HG03378 (cell line): ENCODE measurements at regions not wholly inside any gene's neighbourhood (a gene's known extent, or its start where the extent isn't known, plus 50 kb on each side); places are given as distances from the start of the nearest gene placed in this dataset.

Experiments used
- ATAC-seq: cut with Tn5 transposase; IDR thresholded peaks from one replicate; pipeline ENCODE4 v1.9.1; 2021; ENCODE audit warnings: mild to moderate bottlenecking, moderate library complexity; ENCODE audit not compliant: unreplicated experiment

- ATAC-seq: no peak
These were observed 594.5 kb upstream of the MAP3K7 start for GRCh38 chr6:91181416-91181815.

DNA sequence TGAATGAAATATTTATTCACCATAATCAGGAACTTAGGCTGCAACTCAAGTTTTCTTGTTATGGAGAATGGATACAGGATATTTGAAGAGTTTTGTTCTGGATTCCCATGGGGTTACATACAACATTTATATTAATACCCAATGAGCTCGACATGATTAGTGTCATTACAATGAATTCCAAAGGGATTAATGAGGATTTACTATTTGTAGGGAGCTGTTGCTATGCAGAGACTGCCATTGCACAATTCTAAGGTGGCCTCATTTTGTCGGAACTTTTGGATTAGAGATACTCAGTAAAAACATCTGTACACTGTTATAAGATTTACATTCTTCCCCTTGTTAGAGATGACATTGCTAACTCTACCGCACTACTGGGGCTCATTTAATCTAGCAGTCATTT is 586.8 kb upstream of the MAP3K7 start:
- no peak for ATAC-seq

DNA sequence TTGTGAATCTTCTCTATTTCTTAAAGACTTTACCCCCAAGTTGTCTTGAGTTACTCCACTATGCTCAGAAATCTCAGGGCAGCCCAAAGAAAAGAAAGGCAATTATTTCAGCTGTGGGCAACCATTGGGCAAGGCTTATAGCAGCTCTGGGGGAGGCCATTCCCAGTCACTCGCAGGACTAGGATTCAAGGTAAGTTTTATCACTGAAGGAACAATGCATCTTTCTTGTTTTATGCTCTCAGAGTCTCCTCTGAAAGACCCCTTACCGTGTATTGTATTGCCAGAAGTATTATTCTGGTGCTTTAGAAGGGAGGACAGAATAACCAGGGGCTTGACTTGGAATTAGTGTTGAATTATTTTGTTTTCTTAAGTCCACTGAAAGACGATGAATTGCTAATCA is 586.3 kb upstream of the MAP3K7 start:
- ATAC-seq: no peak

DNA sequence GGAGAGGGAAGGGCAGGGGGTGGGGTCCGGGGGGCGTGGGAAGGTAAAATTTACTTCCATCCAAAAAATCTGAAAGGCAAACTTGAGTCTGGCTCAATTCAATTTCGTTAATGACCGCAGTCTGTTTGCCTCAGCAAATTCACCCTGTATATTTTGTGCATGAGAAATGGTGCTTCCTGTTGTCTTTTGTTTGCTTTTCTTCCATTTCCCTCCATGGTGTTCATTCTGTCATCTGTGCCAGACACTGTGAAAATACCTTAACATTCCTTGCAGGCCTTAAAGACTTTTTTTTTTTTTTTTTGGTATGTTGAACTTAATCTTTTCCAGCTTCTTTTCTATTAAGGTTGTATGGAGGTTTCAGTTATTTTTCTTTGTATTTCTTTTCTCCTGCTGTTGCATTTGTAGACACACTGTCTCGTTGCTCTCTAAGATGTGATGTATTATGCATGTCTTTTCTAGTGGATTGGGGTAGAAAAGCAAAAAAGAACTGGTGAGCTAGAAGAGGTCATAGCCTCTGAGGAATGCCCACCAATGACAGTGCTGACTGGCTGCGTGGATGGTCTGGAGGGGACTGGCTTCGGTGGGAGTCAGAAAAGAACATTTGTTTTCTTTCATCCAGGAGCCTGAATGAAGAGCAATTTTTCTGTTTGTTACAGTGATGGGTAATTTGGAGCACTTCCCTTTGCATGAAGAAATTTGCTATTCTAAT is 585.0 kb upstream of the MAP3K7 start:
- ATAC-seq: no peak

DNA sequence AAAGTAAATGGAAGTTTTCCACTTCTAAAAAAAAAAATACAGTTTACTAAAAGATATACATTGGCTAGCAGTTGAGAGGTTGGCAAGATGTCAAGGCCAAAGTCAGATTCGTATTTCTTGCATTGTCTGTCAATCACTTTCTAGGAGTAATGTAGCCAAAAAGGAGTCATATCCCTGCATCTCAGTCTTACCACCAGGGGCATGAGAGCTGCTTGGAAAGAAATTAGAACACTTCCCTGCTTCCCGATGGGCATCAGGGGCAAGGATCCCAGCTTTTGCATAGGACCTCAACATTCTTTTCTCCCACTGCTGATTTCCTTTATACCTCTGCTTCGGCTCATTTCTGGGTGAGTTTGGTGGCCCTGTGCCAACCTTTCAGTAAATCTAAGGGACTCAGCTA is 581.0 kb upstream of the MAP3K7 start:
- ATAC-seq: no peak

GRCh38 chr6:91166271-91167046 is 579.6 kb upstream of the MAP3K7 start:
- ATAC-seq: no peak

DNA sequence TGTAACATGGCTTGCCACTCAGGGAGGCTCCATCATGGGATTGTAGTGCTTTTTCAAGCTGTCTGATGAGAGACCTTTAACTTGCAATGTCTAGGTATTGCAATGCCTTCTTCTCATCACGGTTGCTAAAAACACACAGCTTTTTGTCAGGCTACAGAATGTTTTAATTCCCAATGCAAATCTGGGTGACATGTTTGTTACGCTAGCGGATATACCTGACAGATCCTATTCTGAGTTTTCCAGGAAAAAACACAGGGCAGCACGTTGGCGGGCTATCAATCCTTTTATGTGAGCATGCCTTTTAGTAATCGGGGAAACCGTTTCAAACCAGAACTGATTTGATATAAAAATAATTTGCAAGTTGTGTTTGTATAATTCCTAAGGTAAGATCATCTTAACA is 577.2 kb upstream of the MAP3K7 start:
- no peak for ATAC-seq

DNA sequence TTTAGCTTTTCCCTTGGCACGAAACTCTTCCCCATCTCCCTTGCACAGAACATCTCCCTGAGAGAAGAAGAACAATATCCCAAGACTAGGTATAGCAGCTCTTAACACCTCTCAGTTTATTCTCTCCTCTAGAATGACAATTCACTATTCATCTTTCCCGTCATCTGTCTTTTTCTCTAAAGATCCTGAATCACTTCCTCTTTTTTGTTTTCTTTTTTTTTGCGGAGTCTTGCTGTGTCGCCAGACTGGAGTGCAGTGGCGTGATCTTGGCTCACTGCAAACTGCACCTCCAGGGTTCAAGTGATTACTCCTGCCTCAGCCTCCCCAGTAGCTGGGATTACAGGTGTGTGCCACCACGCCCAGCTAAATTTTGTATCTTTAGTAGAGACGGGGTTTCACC is 574.4 kb upstream of the MAP3K7 start:
- ATAC-seq: no peak

GRCh38 chr6:91155129-91155785 is 568.4 kb upstream of the MAP3K7 start:
- ATAC-seq: peak; percentile 57

- no peak for ATAC-seq
These were observed 566.0 kb upstream of the MAP3K7 start for GRCh38 chr6:91152824-91153223.

GRCh38 chr6:91149956-91150705 is 563.3 kb upstream of the MAP3K7 start:
- ATAC-seq: no peak

DNA sequence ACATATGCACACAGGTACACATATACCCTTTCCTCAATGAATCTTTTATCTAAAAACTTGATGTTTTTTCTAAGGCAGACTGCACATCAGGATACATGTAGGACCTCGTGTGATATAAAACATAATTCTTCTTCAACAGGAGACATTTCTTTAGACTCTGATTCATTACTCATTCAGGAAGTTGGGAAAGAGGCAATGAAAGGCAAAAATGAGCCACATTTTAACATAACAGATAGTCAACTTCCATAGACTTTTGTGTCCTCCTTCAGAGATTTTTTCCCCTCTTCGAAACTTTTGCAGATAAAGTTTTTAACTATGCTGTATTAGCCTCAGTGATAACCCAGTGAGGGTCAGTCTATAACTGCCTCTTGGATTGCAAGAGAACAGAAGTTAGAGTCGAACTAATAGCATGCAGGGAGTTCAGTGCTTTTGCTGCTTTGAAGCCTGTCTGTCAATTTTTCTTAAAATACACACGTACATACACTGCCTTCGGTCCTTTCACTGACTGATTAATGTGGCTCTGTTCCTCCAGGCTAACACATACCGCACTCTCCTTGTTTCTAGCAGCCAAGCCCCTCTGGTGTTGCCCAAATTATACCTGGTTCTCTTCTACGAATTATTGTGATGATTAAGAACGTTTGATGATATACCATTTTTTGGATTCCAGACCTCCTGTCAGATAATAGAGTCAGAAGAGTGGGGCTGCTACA is 562.5 kb upstream of the MAP3K7 start:
- no peak for ATAC-seq

DNA sequence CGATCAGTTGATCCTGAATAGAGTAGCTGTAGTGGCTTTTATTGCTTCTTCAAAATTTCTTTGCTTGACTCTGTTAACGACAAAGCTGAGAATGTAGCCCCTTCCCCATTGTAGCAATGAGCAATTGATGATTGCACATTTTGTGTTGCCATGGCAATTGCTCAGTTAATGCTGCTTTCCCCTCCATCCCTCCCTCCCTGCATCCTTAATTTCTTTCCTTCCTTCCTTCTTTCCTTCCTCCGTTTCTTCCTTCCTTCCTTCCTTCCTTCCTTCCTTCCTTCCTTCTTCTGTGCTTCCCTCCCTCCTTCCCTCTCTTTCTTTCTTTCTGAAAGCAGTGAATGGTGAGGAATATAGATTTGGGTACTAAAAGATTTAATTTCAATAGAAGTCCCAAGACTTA is 557.3 kb upstream of the MAP3K7 start:
- no peak for ATAC-seq

DNA sequence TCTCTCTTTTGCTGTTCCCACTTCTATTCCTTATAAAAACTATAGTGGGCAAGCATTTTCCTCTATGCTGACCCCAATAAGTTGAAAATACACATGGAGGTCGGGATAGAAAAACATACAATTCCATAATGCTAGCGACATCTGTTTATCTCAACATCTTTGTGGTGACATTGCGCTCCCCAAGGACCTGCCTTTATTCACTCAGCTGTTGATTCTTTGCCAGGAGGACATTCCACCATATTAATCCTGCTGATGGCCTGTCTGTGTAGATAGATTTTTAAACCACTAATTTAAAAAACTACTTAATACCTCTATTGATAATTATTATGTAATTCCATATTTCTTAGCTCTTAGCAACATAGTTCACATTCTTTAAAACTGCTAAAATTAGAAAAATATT is 555.3 kb upstream of the MAP3K7 start:
- no peak for ATAC-seq

DNA sequence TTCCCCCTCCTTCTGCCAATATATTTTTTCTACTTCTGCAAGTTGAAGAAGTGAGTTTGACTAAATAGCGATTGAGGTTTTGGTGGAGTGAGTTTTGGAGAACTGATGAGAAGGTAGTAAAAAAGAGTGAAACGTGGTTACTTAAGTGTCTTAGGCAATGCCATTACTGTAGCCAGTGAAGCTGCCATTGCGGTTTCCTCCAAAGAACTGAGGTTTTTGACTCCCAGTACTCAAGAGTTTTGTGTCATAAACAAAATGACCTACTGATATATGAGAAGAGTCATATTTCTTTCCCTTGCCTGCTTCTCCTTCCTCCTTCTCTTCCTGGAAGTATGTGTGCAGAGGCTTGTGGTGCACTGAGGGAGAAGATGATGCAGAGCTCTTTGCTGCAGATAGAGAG is 554.5 kb upstream of the MAP3K7 start:
- no peak for ATAC-seq

DNA sequence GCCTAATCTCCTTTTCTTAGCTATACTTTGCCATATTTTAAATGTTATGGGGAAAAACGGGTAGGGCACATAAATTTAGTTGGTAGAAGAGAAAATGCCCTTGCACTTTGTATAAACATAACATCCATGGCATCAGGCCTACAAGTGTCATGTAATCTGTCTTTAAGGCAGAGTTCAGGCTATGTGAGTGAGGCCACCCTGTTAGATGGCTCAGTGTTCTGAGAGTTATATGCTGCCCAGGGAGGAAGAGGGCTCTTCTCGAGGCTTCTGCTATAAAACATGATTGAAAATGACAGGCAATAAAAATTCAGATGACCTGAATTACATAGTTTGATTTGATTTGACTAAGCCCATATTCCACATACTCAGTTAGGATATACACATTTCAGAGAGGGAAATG is 553.6 kb upstream of the MAP3K7 start:
- ATAC-seq: no peak

DNA sequence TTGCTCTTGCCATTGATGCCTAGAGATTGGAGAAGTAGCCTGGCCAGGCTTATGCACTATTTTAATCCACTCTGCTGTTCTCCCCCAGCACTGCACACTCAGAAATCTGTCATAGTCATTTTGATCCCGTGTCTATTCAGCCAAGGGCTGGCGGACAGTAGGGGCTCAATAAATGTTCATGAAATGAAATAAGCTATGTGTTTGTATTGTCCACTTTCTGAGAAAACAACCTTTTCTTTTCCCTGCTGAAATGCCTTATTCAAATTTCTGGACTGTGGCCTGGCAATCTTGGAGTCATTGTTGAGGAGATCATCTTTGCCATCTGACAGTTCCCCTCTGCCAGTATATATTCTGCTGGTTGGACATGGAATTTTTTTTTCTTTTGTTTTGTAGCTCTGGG is 550.4 kb upstream of the MAP3K7 start:
- ATAC-seq: no peak

GRCh38 chr6:91135406-91136103 is 548.7 kb upstream of the MAP3K7 start:
- ATAC-seq: no peak

- ATAC-seq: no peak
These were observed 545.6 kb upstream of the MAP3K7 start for GRCh38 chr6:91132461-91132860.

GRCh38 chr6:91130126-91130525 is 543.3 kb upstream of the MAP3K7 start:
- no peak for ATAC-seq
